Activated CD4-positive, alpha-beta T cell treated with anti-CD3 and anti-CD28 coated beads, Interleukin-2, Interleukin-6, amounts not matched to agents 100 ng/mL and 50 ng/mL, durations not matched to agents 16 hours and 8 hours (primary cell): ENCODE measurements at regions not wholly inside any gene's neighbourhood (a gene's known extent, or its start where the extent isn't known, plus 50 kb on each side); places are given as distances from the start of the nearest gene placed in this dataset.

ENCODE experiments used
- DNase-seq: peaks from one replicate; pipeline ENCODE4 v3.0.0-alpha.2; 2020

GRCh38 chr10:30116041-30116491 is 56.7 kb upstream of the JCAD start:
- DNase-seq: no peak

GRCh38 chr10:30115626-30115940 is 56.2 kb upstream of the JCAD start:
- no peak for DNase-seq

DNA sequence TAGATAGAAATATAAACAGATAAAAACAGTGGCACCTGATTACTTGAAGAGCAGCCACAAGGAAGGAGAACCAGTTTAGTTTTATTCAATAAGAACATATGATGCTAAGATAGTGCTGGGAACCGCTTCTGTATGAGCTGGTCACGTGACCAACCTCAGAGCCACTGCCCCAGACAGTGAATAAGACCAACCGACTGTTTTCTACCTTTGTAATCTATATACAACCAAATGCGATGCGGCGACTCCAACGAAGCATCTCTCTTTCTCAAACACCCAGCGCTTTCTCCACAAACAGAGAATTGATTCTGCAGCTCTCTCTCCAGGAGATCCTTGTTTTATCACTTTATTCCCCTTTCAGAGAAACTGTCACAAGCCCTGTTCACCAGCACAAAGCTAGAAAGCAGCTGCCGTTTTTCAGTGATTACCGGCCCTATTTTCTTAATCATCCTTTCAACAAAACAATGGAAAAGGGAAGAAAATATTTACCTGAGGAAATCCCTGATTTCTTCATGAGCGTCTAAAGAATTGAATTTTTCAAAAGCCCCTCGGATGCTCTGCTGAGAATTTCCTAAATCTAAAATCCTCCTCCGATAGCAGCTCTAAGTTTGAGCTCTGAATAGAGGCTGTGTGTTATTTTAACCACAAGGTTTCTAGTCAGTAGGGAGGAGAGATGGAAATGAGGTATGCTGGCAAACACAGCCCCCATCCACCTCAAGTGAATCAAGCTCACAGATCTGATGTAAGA is 55.7 kb upstream of the JCAD start:
- no peak for DNase-seq

DNA sequence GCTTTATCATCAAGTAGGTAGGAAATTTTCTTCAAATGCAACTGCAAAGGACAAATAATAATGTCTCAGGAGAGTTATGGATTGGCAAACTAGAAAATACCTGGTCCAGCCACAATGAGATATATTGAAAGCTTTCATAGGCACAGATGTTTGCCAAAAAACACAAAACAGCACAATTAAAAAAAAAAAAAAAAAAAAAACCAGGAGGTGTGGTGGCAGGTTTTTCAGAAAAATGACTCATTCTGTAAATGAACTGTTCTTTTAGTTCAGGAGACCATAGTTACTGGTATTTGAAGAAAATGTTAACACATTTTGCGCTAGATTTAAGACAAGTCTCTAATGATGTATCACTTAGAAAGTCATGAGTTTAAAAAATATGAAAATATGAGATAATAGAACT is 55.0 kb upstream of the JCAD start:
- DNase-seq: no peak

GRCh38 chr10:30111340-30112022 is 52.1 kb upstream of the JCAD start:
- DNase-seq: no peak
